Keratinocyte (primary cell): ENCODE measurements at regions not wholly inside any gene's neighbourhood (a gene's known extent, or its start where the extent isn't known, plus 50 kb on each side); places are given as distances from the start of the nearest gene placed in this dataset.

Source experiments
- DNase-seq: peaks from one replicate; pipeline ENCODE4 v3.0.0-alpha.2; 2011; ENCODE audit warnings: low read depth, missing footprints, low spot score
- FAIRE-seq: peaks from 2 replicates; lab custom pipeline; 2011; peaks lifted over from hg19 to GRCh38; lab: Jason Lieb, UNC
- H2AFZ ChIP-seq: 2 replicates; pipeline ENCODE4 v1.6.0; 2012; ENCODE audit warnings: low read length, control low read depth, inconsistent platforms; ENCODE audit not compliant: control insufficient read depth
- H3K27ac ChIP-seq: 2 replicates; pipeline ENCODE4 v1.5.1; 2011; ENCODE audit warnings: low read length; ENCODE audit not compliant: control insufficient read depth, insufficient read depth
- H3K27me3 ChIP-seq: 3 replicates; pipeline ENCODE4 v1.6.0; 2011; ENCODE audit warnings: low read length; ENCODE audit not compliant: control insufficient read depth, insufficient read depth; ENCODE audit errors: extremely low read depth
- H3K36me3 ChIP-seq, 2 experiments: 2 replicates in 1 of 2; 3 replicates in 1 of 2; pipeline ENCODE4 v1.5.1; 2011; ENCODE audit warnings: low read length in 2 of 2, mild to moderate bottlenecking in 1 of 2; ENCODE audit not compliant: control insufficient read depth in 2 of 2, insufficient read depth in 2 of 2; ENCODE audit errors: extremely low read depth in 1 of 2
- H3K4me1 ChIP-seq: 3 replicates; pipeline ENCODE4 v1.5.1; 2011; ENCODE audit warnings: low read length; ENCODE audit not compliant: control insufficient read depth, insufficient read depth; ENCODE audit errors: extremely low read depth
- H3K4me2 ChIP-seq: 3 replicates; pipeline ENCODE4 v1.6.0; 2011; ENCODE audit warnings: low read depth, low read length; ENCODE audit not compliant: control insufficient read depth, insufficient read depth; ENCODE audit errors: extremely low read depth
- H3K4me3 ChIP-seq, 3 experiments: fragments of 200-600 bp in 1 of 3; sonication (generic) in 1 of 3; 2 replicates in 2 of 3; 3 replicates in 1 of 3; pipeline ENCODE4 v1.5.1; 2011 to 2016; ENCODE audit warnings: low read length in 3 of 3, mild to moderate bottlenecking in 3 of 3, control low read depth in 2 of 3, inconsistent platforms in 1 of 3, low read depth in 1 of 3, mixed read lengths in 1 of 3, mixed run types in 1 of 3, moderate library complexity in 1 of 3; ENCODE audit not compliant: control insufficient read depth in 2 of 3, insufficient read depth in 2 of 3; ENCODE audit errors: extremely low read depth in 1 of 3
- H3K79me2 ChIP-seq: 2 replicates; pipeline ENCODE4 v1.6.0; 2012; ENCODE audit warnings: low read length; ENCODE audit not compliant: control insufficient read depth, insufficient read depth
- H3K9ac ChIP-seq: 3 replicates; pipeline ENCODE4 v1.6.0; 2011; ENCODE audit warnings: low read length; ENCODE audit not compliant: control insufficient read depth, insufficient read depth; ENCODE audit errors: extremely low read depth
- H3K9me1 ChIP-seq: 3 replicates; pipeline ENCODE4 v1.6.0; 2011; ENCODE audit warnings: low read length; ENCODE audit not compliant: control insufficient read depth, insufficient read depth; ENCODE audit errors: extremely low read depth
- H3K9me3 ChIP-seq: 2 replicates; pipeline ENCODE4 v1.5.1; 2012; ENCODE audit warnings: low read depth, low read length; ENCODE audit not compliant: control insufficient read depth
- H4K20me1 ChIP-seq: 3 replicates; pipeline ENCODE4 v1.6.0; 2011; ENCODE audit warnings: low read length; ENCODE audit not compliant: control insufficient read depth, insufficient read depth; ENCODE audit errors: extremely low read depth
- CTCF ChIP-seq, 3 experiments: IDR thresholded peaks in 1 of 3; conservative IDR thresholded peaks in 1 of 3; optimal IDR thresholded peaks in 1 of 3; 2 replicates in 2 of 3; 3 replicates in 1 of 3; pipeline versions ENCODE3 to v1.5.1; 2011; ENCODE audit warnings: low read length in 3 of 3, mild to moderate bottlenecking in 3 of 3, moderate library complexity in 2 of 3, control low read depth in 1 of 3, inconsistent platforms in 1 of 3; ENCODE audit not compliant: insufficient read depth in 2 of 3; ENCODE audit errors: extremely low read depth in 1 of 3
- EZH2 ChIP-seq: IDR thresholded peaks from one replicate; pipeline ENCODE4 v1.6.1; 2012; ENCODE audit warnings: inconsistent platforms, mild to moderate bottlenecking, low read length, moderate library complexity
- dilution Hi-C: fragments of 300-500 bp; cut with MboI; formaldehyde crosslinking; loops from one replicate; pipeline ENCODE4 v1.7.0; 2020; ENCODE audit warnings: low sequenced_read_pairs; ENCODE audit not compliant: extremely low pct_ligation_motif_present

GRCh38 chr9:107190936-107191290, 92.2 kb upstream of the RAD23B start:
- H3K36me3 ChIP-seq, result no peaks in the 10 kb centered on the region
- no peak overlapping the region for H3K9ac ChIP-seq
- no peaks in the 10 kb centered on the region for H4K20me1 ChIP-seq
- DNase-seq (no peak), FAIRE-seq (no peak)
- no peaks in the 10 kb centered on the region for H3K79me2 ChIP-seq
- peaks cover 20% of the 10 kb centered on the region for H3K4me1 ChIP-seq
- no peaks in the 10 kb centered on the region for H3K9me3 ChIP-seq
- H3K4me3 ChIP-seq, result no peak overlapping the region
- dilution Hi-C loops, result no loop called here
- H3K27ac ChIP-seq, result no peak overlapping the region
- no peaks in the 10 kb centered on the region for H3K27me3 ChIP-seq
- H3K4me2 ChIP-seq, result no peak overlapping the region
- H3K9me1 ChIP-seq, result no peaks in the 10 kb centered on the region
- no peak for TF ChIP-seq EZH2
- no peak for TF ChIP-seq CTCF (optimal IDR thresholded peaks at IDR 0.05 in 1 of 3, IDR thresholded peaks at IDR 0.05 in 1 of 3, conservative IDR thresholded peaks at IDR 0.05 in 1 of 3; ENCODE audit: extremely low read depth in 1 of 3, insufficient read depth in 2 of 3, low read length in 3 of 3)
- no peak overlapping the region for H2AFZ ChIP-seq

- no peaks in the 10 kb centered on the region for H3K79me2 ChIP-seq
- FAIRE-seq, result no peak
Measured at GRCh38 chr9:107193251-107193650, 89.8 kb upstream of the RAD23B start.

More at GRCh38 chr9:107193251-107193650, 89.8 kb upstream of the RAD23B start:
- TF ChIP-seq CTCF (optimal IDR thresholded peaks at IDR 0.05 in 1 of 3, IDR thresholded peaks at IDR 0.05 in 1 of 3, conservative IDR thresholded peaks at IDR 0.05 in 1 of 3; ENCODE audit: extremely low read depth in 1 of 3, insufficient read depth in 2 of 3, low read length in 3 of 3) (no peak), EZH2 (no peak)
- no peaks in the 10 kb centered on the region for H3K9me3 ChIP-seq
- no peaks in the 10 kb centered on the region for H3K36me3 ChIP-seq
- dilution Hi-C loops, result no loop called here
- H3K27ac ChIP-seq, result no peak overlapping the region
- H3K4me3 ChIP-seq, result no peak overlapping the region
- peaks cover 20% of the 10 kb centered on the region for H3K4me1 ChIP-seq
- no peaks in the 10 kb centered on the region for H4K20me1 ChIP-seq
- DNase-seq, result no peak
- no peaks in the 10 kb centered on the region for H3K9me1 ChIP-seq
- no peak overlapping the region for H2AFZ ChIP-seq
- no peak overlapping the region for H3K9ac ChIP-seq
- H3K27me3 ChIP-seq, result no peaks in the 10 kb centered on the region
- no peak overlapping the region for H3K4me2 ChIP-seq
